CD4-positive, alpha-beta T cell treated with Interleukin-2 at 100 ng/mL for 4 hours (primary cell): ENCODE measurements at regions not wholly inside any gene's neighbourhood (a gene's known extent, or its start where the extent isn't known, plus 50 kb on each side); places are given as distances from the start of the nearest gene placed in this dataset.

ENCODE experiments used
- DNase-seq: peaks from one replicate; pipeline ENCODE4 v3.0.0-alpha.2; 2020; ENCODE audit warnings: low spot score

- no peak for DNase-seq
These were observed 555.3 kb upstream of the CELF2 start for GRCh38 chr10:10462151-10462941.

GRCh38 chr10:10471758-10472157 is 545.9 kb upstream of the CELF2 start:
- DNase-seq: no peak

GRCh38 chr10:10475812-10476211 is 541.9 kb upstream of the CELF2 start:
- no peak for DNase-seq

- DNase-seq: no peak
These were observed 539.8 kb upstream of the CELF2 start for GRCh38 chr10:10477844-10478243.

- DNase-seq: no peak
These were observed 538.2 kb upstream of the CELF2 start for GRCh38 chr10:10479465-10479864.

GRCh38 chr10:10482613-10483012 is 535.1 kb upstream of the CELF2 start:
- DNase-seq: no peak

GRCh38 chr10:10489076-10489475 is 528.6 kb upstream of the CELF2 start:
- DNase-seq: no peak

GRCh38 chr10:10489805-10490571 is 527.7 kb upstream of the CELF2 start:
- DNase-seq: no peak

- no peak for DNase-seq
These were observed 527.1 kb upstream of the CELF2 start for GRCh38 chr10:10490581-10490980.

- no peak for DNase-seq
These were observed 525.3 kb upstream of the CELF2 start for GRCh38 chr10:10492420-10492819.

- no peak for DNase-seq
These were observed 523.8 kb upstream of the CELF2 start for GRCh38 chr10:10493833-10494232.

GRCh38 chr10:10497245-10497644 is 520.4 kb upstream of the CELF2 start:
- DNase-seq: no peak

GRCh38 chr10:10498781-10499180 is 518.9 kb upstream of the CELF2 start:
- DNase-seq: no peak

- no peak for DNase-seq
These were observed 517.8 kb upstream of the CELF2 start for GRCh38 chr10:10499839-10500238.

- no peak for DNase-seq
These were observed 516.7 kb upstream of the CELF2 start for GRCh38 chr10:10500937-10501336.

GRCh38 chr10:10503772-10504171 is 513.9 kb upstream of the CELF2 start:
- no peak for DNase-seq

GRCh38 chr10:10508211-10508610 is 509.5 kb upstream of the CELF2 start:
- DNase-seq: no peak

- no peak for DNase-seq
These were observed 507.5 kb upstream of the CELF2 start for GRCh38 chr10:10510179-10510578.

- DNase-seq: no peak
These were observed 504.6 kb upstream of the CELF2 start for GRCh38 chr10:10513067-10513466.

GRCh38 chr10:10513898-10514297 is 503.8 kb upstream of the CELF2 start:
- DNase-seq: no peak

- no peak for DNase-seq
These were observed 502.9 kb upstream of the CELF2 start for GRCh38 chr10:10514797-10515196.

- no peak for DNase-seq
These were observed 502.0 kb upstream of the CELF2 start for GRCh38 chr10:10515479-10516204.
